ENCODE measurements at regions not wholly inside any gene's neighbourhood (a gene's known extent, or its start where the extent isn't known, plus 50 kb on each side); places are given as distances from the start of the nearest gene placed in this dataset.
A peak's percentile ranks its signal among the peaks of the same experiment; 100 is the strongest.

DNA sequence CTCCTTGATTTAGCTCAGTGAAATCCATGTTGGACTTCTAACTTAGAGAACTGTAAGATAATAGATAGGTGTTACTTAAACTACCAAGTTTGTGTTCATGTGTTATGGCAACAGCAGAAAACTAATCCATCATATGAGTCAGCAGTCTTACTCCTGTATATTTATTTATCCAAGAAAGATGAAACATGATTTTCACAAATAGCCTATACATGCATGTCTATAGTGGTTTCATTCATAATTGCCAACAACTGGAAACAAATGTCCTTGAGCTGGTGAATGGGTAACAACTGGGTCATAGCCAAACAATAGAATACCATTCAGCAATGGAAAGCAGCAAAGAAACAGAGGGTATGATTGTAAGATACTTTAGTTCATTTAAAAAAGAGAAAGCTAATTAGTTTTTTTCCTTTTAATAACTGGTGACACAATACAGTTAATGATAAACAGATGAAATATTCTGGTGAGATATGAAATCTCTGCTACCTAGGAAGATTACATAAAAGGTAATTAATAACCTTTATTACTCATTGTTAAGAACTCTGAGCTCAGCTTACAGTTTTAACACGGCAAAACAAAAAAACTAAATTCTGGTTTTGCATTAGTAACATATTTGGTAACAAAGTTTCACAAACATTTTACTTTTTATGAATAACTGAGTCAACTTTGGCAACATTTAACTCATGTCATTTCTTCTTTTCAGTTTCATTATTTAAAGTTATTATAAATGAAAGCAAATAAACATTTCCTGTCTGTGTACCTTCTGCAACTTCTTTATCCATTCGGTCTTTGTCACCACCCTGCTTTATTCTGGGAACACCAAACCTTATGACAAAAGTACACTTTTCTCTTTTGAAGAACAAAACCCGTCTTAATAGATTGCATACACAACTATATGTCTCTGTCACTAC lies 181.3 kb downstream of the LIG4 start:
- intact Hi-C loops (cut with micrococcal nuclease) (no loop called here), in situ Hi-C loops (cut with MboI) (loop anchor here (10.0 kb wide), 1 partner anchor 779 kb away; no protein-coding TSS in a partner anchor)
- Histone ChIP-seq H3K9ac (ENCODE audit: insufficient read depth in 1 of 2, low read depth in 2 of 2, low read length in 2 of 2) (no peak overlapping the region), H2AFZ (ENCODE audit: low read depth, low read length) (no peak overlapping the region), H3K4me3 (no peak overlapping the region), H3K79me2 (ENCODE audit: control insufficient read depth, insufficient read depth, low read length) (no peaks in the 10 kb centered on the region), H3K27me3 (ENCODE audit: control insufficient read depth in 2 of 2, insufficient read depth in 2 of 2, low read length in 2 of 2) (no peaks in the 10 kb centered on the region), H3K4me2 (ENCODE audit: insufficient read depth, low read length) (no peak overlapping the region), H3K36me3 (ENCODE audit: control insufficient read depth, insufficient read depth, low read length) (no peaks in the 10 kb centered on the region), H3K9me3 (replicated peaks; ENCODE audit: control insufficient read depth, insufficient read depth, low read depth, low read length) (no peaks in the 10 kb centered on the region), H4K20me1 (replicated peaks; ENCODE audit: control insufficient read depth, insufficient read depth, low read length) (no peaks in the 10 kb centered on the region), H3K4me1 (replicated peaks in 1 of 2; ENCODE audit: control insufficient read depth in 2 of 2, insufficient read depth in 2 of 2, low read length in 2 of 2) (no peaks in the 10 kb centered on the region), H3K27ac (ENCODE audit: extremely low read depth, low read depth, low read length) (no peak overlapping the region), H3K9me1 (ENCODE audit: control insufficient read depth, insufficient read depth, low read length) (no peaks in the 10 kb centered on the region)
- no TSS peak for BruUV-seq (replicated peaks)
- FAIRE-seq, result no peak
- no peak for TF ChIP-seq NRF1 (conservative IDR thresholded peaks at IDR 0.05 in 1 of 2, IDR thresholded peaks at IDR 0.05 in 1 of 2)
- TF ChIP-seq FOXJ2 (tag; IDR thresholded peaks at IDR 0.05), result peak; percentile 49; the same call in 1 of the 2 replicates
- no peak for DNase-seq (ENCODE audit: extremely low read depth in 1 of 4, low spot score in 3 of 4)
- no peak for ATAC-seq
- ChIA-PET POLR2A (no interaction called here), CTCF (ENCODE audit: low intra/inter-chr PET ratio) (no interaction called here)
- 0% methylated on average over 3 of the region's 3 CpGs for WGBS (ENCODE audit: insufficient coverage, low coverage, missing lambda C conversion rate)

DNA sequence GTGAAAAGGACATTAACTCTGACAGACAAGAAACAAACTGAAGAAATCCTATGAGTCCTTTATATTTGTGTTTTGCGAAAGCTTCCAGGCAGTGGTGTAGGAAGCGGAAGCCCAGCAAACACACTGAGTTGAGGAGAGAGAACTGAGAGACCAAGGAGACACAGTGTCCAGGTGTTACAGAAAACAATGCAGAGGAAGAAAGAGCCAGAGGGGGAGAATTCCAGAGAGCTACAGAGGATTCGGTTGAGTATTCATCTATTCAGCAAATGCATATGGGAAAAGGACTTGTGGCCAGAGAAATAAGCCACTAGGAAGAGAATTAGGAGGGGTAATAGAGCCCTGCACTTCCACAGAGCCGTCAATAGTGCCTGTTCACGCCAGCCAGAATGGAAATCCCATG lies 183.5 kb downstream of the LIG4 start:
- H3K4me2 ChIP-seq (ENCODE audit: insufficient read depth, low read length), result no peak overlapping the region
- no peaks in the 10 kb centered on the region for H4K20me1 ChIP-seq (replicated peaks; ENCODE audit: control insufficient read depth, insufficient read depth, low read length)
- no peaks in the 10 kb centered on the region for H3K36me3 ChIP-seq (ENCODE audit: control insufficient read depth, insufficient read depth, low read length)
- DNase-seq (ENCODE audit: extremely low read depth in 1 of 4, low spot score in 3 of 4), result no peak
- ATAC-seq, result no peak
- H3K9me3 ChIP-seq (replicated peaks; ENCODE audit: control insufficient read depth, insufficient read depth, low read depth, low read length), result no peaks in the 10 kb centered on the region
- no peaks in the 10 kb centered on the region for H3K4me1 ChIP-seq (replicated peaks in 1 of 2; ENCODE audit: control insufficient read depth in 2 of 2, insufficient read depth in 2 of 2, low read length in 2 of 2)
- CTCF ChIA-PET (ENCODE audit: low intra/inter-chr PET ratio), result no interaction called here
- intact Hi-C loops (cut with micrococcal nuclease) (no loop called here), in situ Hi-C loops (cut with MboI) (loop anchor here (10.0 kb wide), 1 partner anchor 777 kb away; no protein-coding TSS in a partner anchor)
- BruUV-seq (replicated peaks), result no TSS peak
- no peak overlapping the region for H3K27ac ChIP-seq (ENCODE audit: extremely low read depth, low read depth, low read length)
- H3K4me3 ChIP-seq, result no peak overlapping the region
- H2AFZ ChIP-seq (ENCODE audit: low read depth, low read length), result no peak overlapping the region
- FAIRE-seq, result no peak
- no peaks in the 10 kb centered on the region for H3K9me1 ChIP-seq (ENCODE audit: control insufficient read depth, insufficient read depth, low read length)
- POLR2A ChIA-PET, result no interaction called here
- H3K9ac ChIP-seq (ENCODE audit: insufficient read depth in 1 of 2, low read depth in 2 of 2, low read length in 2 of 2), result no peak overlapping the region
- no peaks in the 10 kb centered on the region for H3K27me3 ChIP-seq (ENCODE audit: control insufficient read depth in 2 of 2, insufficient read depth in 2 of 2, low read length in 2 of 2)
- 0% methylated on average over 5 of the region's 5 CpGs for WGBS (ENCODE audit: insufficient coverage, low coverage, missing lambda C conversion rate)
- H3K79me2 ChIP-seq (ENCODE audit: control insufficient read depth, insufficient read depth, low read length), result no peaks in the 10 kb centered on the region
- TF ChIP-seq, protein P1, sequence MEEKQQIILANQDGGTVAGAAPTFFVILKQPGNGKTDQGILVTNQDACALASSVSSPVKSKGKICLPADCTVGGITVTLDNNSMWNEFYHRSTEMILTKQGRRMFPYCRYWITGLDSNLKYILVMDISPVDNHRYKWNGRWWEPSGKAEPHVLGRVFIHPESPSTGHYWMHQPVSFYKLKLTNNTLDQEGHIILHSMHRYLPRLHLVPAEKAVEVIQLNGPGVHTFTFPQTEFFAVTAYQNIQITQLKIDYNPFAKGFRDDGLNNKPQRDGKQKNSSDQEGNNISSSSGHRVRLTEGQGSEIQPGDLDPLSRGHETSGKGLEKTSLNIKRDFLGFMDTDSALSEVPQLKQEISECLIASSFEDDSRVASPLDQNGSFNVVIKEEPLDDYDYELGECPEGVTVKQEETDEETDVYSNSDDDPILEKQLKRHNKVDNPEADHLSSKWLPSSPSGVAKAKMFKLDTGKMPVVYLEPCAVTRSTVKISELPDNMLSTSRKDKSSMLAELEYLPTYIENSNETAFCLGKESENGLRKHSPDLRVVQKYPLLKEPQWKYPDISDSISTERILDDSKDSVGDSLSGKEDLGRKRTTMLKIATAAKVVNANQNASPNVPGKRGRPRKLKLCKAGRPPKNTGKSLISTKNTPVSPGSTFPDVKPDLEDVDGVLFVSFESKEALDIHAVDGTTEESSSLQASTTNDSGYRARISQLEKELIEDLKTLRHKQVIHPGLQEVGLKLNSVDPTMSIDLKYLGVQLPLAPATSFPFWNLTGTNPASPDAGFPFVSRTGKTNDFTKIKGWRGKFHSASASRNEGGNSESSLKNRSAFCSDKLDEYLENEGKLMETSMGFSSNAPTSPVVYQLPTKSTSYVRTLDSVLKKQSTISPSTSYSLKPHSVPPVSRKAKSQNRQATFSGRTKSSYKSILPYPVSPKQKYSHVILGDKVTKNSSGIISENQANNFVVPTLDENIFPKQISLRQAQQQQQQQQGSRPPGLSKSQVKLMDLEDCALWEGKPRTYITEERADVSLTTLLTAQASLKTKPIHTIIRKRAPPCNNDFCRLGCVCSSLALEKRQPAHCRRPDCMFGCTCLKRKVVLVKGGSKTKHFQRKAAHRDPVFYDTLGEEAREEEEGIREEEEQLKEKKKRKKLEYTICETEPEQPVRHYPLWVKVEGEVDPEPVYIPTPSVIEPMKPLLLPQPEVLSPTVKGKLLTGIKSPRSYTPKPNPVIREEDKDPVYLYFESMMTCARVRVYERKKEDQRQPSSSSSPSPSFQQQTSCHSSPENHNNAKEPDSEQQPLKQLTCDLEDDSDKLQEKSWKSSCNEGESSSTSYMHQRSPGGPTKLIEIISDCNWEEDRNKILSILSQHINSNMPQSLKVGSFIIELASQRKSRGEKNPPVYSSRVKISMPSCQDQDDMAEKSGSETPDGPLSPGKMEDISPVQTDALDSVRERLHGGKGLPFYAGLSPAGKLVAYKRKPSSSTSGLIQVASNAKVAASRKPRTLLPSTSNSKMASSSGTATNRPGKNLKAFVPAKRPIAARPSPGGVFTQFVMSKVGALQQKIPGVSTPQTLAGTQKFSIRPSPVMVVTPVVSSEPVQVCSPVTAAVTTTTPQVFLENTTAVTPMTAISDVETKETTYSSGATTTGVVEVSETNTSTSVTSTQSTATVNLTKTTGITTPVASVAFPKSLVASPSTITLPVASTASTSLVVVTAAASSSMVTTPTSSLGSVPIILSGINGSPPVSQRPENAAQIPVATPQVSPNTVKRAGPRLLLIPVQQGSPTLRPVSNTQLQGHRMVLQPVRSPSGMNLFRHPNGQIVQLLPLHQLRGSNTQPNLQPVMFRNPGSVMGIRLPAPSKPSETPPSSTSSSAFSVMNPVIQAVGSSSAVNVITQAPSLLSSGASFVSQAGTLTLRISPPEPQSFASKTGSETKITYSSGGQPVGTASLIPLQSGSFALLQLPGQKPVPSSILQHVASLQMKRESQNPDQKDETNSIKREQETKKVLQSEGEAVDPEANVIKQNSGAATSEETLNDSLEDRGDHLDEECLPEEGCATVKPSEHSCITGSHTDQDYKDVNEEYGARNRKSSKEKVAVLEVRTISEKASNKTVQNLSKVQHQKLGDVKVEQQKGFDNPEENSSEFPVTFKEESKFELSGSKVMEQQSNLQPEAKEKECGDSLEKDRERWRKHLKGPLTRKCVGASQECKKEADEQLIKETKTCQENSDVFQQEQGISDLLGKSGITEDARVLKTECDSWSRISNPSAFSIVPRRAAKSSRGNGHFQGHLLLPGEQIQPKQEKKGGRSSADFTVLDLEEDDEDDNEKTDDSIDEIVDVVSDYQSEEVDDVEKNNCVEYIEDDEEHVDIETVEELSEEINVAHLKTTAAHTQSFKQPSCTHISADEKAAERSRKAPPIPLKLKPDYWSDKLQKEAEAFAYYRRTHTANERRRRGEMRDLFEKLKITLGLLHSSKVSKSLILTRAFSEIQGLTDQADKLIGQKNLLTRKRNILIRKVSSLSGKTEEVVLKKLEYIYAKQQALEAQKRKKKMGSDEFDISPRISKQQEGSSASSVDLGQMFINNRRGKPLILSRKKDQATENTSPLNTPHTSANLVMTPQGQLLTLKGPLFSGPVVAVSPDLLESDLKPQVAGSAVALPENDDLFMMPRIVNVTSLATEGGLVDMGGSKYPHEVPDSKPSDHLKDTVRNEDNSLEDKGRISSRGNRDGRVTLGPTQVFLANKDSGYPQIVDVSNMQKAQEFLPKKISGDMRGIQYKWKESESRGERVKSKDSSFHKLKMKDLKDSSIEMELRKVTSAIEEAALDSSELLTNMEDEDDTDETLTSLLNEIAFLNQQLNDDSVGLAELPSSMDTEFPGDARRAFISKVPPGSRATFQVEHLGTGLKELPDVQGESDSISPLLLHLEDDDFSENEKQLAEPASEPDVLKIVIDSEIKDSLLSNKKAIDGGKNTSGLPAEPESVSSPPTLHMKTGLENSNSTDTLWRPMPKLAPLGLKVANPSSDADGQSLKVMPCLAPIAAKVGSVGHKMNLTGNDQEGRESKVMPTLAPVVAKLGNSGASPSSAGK (IDR thresholded peaks at IDR 0.05), result no peak

Measured in K562 (cell line).